Esophagus mucosa (tissue), 1 donor: ENCODE measurements at regions not wholly inside any gene's neighbourhood (a gene's known extent, or its start where the extent isn't known, plus 50 kb on each side); places are given as distances from the start of the nearest gene placed in this dataset.
A peak's percentile ranks its signal among the peaks of the same experiment; 100 is the strongest.

Experiments
- ATAC-seq: fragments of 200-7000 bp; cut with Tn5 transposase; one replicate; pipeline ENCODE4 v1.9.1; 2020
- donor health status: DM: yes; HTN: yes; CAD: no.

GRCh38 chr7:121489440-121489839 lies 93.3 kb upstream of the FAM3C start:
- ATAC-seq: no peak

- no peak for ATAC-seq
Observed at GRCh38 chr7:121488111-121488650, 92.1 kb upstream of the FAM3C start.

- ATAC-seq: no peak
Observed at GRCh38 chr7:121486590-121486989, 90.5 kb upstream of the FAM3C start.

GRCh38 chr7:121485467-121486243 lies 89.5 kb upstream of the FAM3C start:
- ATAC-seq: no peak

GRCh38 chr7:121484089-121484763 lies 88.1 kb upstream of the FAM3C start:
- ATAC-seq: no peak

- ATAC-seq: no peak
Observed at GRCh38 chr7:121480566-121481335, 84.6 kb upstream of the FAM3C start.

GRCh38 chr7:121480058-121480457 lies 84.0 kb upstream of the FAM3C start:
- ATAC-seq: peak; percentile 66

- no peak for ATAC-seq
Observed at GRCh38 chr7:121479466-121479865, 83.4 kb upstream of the FAM3C start.

- no peak for ATAC-seq
Observed at GRCh38 chr7:121475806-121476205, 79.7 kb upstream of the FAM3C start.

GRCh38 chr7:121474301-121474673 lies 78.2 kb upstream of the FAM3C start:
- no peak for ATAC-seq

GRCh38 chr7:121473645-121474300 lies 77.7 kb upstream of the FAM3C start:
- no peak for ATAC-seq

- no peak for ATAC-seq
Observed at GRCh38 chr7:121466455-121466854, 70.3 kb upstream of the FAM3C start.

- ATAC-seq: no peak
Observed at GRCh38 chr7:121459148-121459547, 63.0 kb upstream of the FAM3C start.

- ATAC-seq: no peak
Observed at GRCh38 chr7:121456785-121457359, 60.8 kb upstream of the FAM3C start.

- no peak for ATAC-seq
Observed at GRCh38 chr7:121456015-121456414, 59.9 kb upstream of the FAM3C start.

GRCh38 chr7:121452389-121452788 lies 56.3 kb upstream of the FAM3C start:
- no peak for ATAC-seq

- ATAC-seq: peak; percentile 75
Observed at GRCh38 chr7:121451367-121452094, 55.4 kb upstream of the FAM3C start.

GRCh38 chr7:121450631-121451198 lies 54.6 kb upstream of the FAM3C start:
- ATAC-seq: no peak

- no peak for ATAC-seq
Observed at GRCh38 chr7:121449735-121450240, 53.7 kb upstream of the FAM3C start.

- peak; percentile 35 for ATAC-seq
Observed at GRCh38 chr7:121449329-121449728, 53.2 kb upstream of the FAM3C start.

- ATAC-seq: no peak
Observed at GRCh38 chr7:121448429-121448828, 52.3 kb upstream of the FAM3C start.
